CMK (cell line): ENCODE measurements at regions not wholly inside any gene's neighbourhood (a gene's known extent, or its start where the extent isn't known, plus 50 kb on each side); places are given as distances from the start of the nearest gene placed in this dataset.

Source experiments
- DNase-seq: peaks from one replicate; pipeline ENCODE4 v3.0.0-alpha.2; 2010; ENCODE audit warnings: low read depth

DNA sequence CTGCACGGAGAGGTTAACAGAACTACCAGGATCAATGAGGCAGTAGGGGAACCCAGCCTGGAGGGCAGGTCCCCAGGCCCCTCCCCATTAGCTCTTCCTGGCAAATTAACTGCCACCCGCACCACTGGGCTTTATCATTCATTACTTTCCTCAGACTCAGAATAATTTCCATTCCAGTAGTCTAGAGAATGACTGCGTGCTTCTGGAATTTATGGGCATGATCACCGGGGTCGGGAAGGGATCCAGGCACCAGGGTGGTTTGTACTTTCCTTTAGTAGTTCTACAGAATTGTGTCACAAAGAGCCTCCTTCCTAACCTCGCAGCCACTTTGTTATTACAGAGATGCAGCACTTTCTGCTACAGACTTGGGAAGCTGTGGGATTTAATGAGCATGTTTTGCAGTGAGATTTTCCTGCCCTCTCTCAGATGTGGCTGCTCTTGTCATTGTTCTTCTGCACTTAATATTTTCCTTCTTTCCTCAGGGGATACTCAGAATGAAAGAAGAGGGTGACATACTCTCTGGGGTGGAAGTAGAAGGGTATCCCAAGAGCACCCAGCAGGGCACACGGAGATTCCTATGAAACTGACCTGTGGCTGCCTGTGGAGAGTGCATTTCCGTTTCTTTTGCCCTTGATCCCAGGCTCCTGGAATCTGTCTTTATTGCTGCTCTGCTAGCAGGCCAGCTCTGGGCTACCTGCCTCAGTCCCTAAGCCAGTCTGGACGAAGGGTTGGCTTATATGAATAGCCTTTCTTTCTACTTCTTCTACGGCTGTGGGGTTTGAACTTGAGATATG, 285.0 kb upstream of the SLC10A2 start:
- no peak for DNase-seq

GRCh38 chr13:103350147-103350546, 283.9 kb upstream of the SLC10A2 start:
- DNase-seq: no peak

DNA sequence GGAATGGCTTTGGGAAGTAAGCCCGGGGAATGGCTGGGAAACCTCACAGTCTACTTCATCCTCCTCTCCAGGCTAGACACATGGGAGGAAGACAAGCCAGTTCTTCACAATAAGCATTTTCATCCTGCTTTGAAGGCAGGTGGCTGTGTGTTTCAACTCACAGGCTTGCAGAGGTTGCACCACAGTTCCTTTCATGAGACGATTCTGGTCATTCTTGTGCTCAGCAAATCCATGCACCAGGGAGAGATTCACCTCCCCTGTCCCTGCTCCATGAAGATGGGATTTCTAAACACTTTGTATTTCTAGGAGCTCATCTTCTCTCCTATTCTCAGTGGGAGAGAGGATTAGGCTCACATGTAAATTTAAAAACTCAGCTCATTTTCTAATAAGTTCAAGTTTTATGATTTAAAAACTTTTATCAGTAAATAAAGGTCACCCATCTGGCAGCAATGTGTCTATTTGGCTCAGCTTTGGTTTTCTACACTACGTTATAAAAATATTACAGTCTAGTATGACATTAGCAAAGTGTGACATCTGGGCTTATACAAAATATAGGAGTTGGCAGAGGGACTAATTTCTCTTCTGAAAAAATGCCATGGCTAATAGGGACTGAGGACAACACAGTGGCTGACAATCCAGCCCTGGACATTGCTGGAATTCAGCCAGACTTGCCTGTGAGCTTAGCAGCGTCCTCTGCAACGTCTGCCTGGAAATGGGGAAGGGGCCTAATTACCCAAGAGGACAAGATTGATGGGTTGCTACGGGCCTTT, 283.2 kb upstream of the SLC10A2 start:
- DNase-seq: no peak

- DNase-seq: no peak
Observed at GRCh38 chr13:103335241-103335640, 269.0 kb upstream of the SLC10A2 start.

DNA sequence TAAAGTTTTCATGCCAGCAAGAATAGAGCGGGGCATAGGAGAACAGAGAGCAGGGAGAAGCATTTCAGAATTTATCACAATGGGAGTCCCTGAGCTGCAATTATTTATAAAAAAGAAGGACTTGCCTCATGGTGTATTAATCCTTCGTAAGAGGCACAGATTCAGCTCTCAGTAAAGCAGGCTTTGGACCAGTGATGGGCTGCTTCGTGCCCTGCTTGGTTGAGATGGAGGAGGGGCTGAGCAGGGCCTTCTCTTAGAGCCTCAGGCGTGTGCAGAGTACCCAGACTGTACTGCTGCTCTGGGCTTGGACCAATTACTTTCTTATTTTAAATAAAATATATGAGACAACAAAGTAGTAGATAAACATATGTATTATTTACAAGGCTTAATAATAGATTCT, 265.7 kb upstream of the SLC10A2 start:
- no peak for DNase-seq

DNA sequence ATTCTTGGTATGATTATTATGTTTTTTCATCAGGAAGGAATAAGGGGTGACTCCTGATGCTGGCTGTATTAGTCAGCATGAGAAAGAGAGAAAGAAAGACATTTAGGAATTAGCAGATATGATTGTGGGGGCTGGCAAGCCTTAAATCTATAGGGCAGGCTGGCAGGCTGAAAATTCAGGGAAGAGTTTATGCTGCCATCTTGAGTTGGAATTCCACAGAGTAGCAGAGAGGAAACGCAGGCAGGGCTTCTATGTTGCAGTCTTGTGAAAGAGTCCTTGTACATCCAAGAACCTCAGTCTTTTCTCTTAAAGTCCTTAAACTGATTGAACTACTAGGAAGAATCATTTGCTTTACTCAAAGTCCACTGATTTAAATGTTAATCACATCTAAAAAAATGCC, 262.7 kb upstream of the SLC10A2 start:
- DNase-seq: no peak

GRCh38 chr13:103326326-103326725, 260.1 kb upstream of the SLC10A2 start:
- DNase-seq: no peak

GRCh38 chr13:103325672-103326071, 259.5 kb upstream of the SLC10A2 start:
- DNase-seq: no peak

- DNase-seq: no peak
Observed at GRCh38 chr13:103324641-103325040, 258.4 kb upstream of the SLC10A2 start.

- DNase-seq: no peak
Observed at GRCh38 chr13:103315711-103316110, 249.5 kb upstream of the SLC10A2 start.

DNA sequence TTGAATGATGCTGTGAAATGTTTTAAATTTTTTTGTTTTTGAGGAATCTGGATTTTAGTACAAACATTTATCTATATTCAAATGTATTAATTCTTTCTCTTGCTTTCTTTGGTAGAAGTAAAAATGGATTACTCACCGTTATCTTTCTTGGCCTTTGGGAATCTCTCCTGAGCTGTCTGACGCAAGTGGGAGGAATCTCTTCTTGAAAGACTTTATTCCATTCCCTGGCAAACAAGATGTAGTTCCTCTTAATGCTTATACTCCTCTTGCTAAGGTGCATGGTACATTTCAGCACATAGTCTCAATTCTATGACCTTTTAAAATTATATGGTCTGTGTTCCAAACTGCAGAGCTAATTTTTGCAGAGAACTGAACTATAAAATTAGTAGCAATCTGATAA, 246.2 kb upstream of the SLC10A2 start:
- no peak for DNase-seq

GRCh38 chr13:103308667-103309066, 242.4 kb upstream of the SLC10A2 start:
- DNase-seq: no peak

- no peak for DNase-seq
Observed at GRCh38 chr13:103306163-103306562, 239.9 kb upstream of the SLC10A2 start.

DNA sequence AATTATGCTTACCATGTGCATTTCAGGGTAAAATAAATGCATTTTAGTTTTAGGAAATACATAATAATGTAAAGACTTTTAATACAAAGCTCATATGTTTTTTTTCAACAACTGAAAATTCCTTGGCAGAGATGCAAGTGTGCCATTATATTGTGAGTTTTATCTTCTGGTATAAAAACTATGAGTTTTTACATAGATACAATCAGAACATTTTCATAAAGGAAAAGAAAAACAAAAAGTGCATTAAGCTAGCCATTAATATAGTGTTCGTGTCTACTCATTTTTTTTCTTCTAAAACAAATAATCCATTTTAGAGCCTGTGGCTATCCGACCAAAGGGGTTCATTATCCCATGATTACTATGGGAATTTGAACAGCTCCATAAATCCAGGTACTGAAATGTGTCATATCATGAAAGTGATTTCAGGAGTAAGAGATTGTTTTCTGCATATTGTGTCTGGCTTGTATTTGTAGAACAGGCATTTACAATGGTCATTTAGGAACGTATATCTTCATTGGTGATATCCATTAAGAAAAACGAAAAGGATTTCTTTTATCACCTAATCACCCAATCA, 236.9 kb upstream of the SLC10A2 start:
- DNase-seq: no peak

DNA sequence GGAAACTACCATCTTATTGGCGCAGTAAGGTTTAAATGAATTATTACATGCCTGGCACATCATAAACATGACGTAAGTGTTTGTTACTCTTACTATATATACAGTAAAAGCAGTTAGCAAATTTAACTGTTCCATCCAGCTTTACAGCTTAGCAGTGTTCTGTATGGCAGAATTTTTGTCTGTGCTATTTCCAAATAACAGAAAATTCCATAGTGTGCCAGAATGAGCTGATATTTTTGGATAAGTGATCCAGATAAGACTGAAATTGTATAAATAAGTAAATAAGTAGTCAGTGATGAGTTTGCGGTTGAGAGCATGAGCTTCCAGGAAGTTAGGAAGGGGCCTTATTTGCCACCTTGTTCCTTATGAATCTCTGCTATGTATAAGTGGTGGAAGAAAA, 236.5 kb upstream of the SLC10A2 start:
- no peak for DNase-seq

DNA sequence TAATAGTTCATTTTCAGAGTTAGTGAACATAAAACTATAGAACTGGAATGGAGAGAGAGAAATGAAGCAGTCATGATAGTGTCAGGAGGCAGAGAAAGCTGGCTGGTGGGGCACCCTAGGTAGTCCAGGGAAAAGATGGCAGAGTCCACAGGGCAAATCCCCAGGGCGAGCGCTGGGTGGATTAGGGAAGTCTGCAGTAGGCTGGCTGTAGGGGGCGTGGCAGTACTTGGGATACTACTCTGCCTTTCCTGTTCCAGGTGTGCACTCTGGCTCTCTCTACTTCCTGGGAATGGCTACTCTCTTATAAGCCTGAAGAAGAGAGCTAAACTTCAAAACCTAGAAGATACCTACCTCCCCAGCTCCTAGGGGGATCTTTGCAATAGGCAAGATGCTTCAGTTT, 232.9 kb upstream of the SLC10A2 start:
- no peak for DNase-seq

DNA sequence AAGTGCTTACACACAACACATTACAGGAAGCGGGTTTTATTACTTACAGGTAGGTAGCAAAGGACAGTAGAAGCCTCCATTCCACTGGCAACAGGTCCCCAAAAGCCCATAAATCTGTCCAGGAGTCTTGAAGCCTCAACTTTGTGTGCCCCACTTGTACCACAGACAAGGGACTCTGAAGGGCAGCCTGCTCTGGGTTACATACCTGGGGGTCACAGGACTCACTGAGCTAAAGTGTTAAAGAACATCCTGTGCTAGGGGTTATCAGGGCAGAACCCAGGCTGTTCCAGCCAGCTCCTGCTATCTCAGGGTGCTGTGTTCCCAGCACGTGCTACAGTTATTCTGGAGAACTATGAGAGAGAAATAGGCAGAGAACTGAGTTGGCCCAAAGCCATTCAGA, 230.9 kb upstream of the SLC10A2 start:
- no peak for DNase-seq

DNA sequence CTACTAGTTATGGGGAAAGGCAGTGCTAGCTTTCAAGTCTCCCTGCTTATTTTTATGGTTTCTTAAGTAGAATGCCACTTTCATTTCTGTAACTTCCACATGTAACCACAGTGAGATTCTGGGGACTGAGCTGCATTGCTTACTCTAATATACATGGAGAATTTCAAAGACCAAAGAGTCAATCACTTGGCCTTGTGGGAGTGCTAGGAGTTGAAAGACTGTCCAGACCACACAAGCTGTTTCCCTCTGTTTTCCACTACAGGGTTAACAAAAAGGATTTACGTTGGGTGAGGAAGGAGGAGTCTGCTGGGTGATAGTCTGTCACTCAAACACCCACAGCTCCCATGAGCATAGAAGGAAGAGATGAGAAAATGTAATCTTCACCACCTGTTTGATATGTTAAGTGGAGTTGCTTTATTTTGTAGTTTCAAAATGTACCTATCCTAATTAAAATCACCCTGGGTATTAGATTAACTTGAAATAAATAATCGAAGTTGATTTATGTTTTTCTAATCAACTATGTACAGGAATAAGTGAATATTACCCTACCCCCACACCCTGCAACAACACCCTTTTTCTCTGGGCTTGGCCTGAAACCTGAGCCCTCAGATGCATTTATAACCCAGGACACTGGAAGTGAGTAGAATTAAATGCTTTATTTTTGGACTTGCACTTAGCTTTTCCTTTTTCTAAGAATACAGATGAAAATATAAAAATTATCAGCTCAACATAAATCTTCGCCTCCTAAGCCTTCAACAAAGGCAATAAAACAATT, 225.8 kb upstream of the SLC10A2 start:
- DNase-seq: no peak

- DNase-seq: no peak
Observed at GRCh38 chr13:103291226-103291625, 225.0 kb upstream of the SLC10A2 start.

- DNase-seq: no peak
Observed at GRCh38 chr13:103289681-103290080, 223.5 kb upstream of the SLC10A2 start.

DNA sequence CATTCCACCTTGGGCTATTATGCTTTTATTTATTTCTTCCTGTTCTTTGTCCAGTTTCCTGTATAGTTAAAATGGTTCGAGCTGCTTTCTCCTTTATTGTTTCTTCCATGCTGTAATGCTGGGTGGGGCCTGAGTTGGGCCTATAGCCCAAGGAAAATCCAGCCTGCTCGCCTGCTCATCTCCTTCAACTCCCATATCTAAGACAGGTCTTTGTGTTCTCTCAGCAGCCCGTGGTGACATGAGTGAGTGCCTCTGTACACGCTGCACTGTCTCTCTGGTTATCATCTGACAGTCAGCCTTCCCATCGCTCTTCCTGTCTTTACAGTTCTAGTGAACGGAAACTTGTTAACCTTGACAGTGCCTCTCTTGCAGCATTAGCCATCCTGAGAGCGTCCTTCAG, 221.9 kb upstream of the SLC10A2 start:
- DNase-seq: no peak

- no peak for DNase-seq
Observed at GRCh38 chr13:103287659-103288058, 221.4 kb upstream of the SLC10A2 start.
